Panc1 (cell line): ENCODE measurements at regions not wholly inside any gene's neighbourhood (a gene's known extent, or its start where the extent isn't known, plus 50 kb on each side); places are given as distances from the start of the nearest gene placed in this dataset.

Experiments used
- POLR2AphosphoS5 ChIP-seq: IDR thresholded peaks from 2 replicates; pipeline ENCODE4 v1.6.1; 2012; ENCODE audit warnings: mild to moderate bottlenecking, low read depth, low read length, moderate library complexity
- TCF7L2 ChIP-seq: IDR thresholded peaks from 2 replicates; pipeline ENCODE4 v1.6.1; 2011; ENCODE audit warnings: mild to moderate bottlenecking, low read depth, low read length, inconsistent platforms
- TF ChIP-seq, protein P1 (sequence below): fragments of 450-650 bp; IDR thresholded peaks from 2 replicates; pipeline ENCODE4 v1.5.1; 2017; ENCODE audit warnings: mild to moderate bottlenecking
- TF ChIP-seq, protein P2 (sequence below), 2 experiments: IDR thresholded peaks; 2 replicates each; pipeline ENCODE4 v1.6.1; 2011 to 2012; ENCODE audit warnings: low read depth in 2 of 2, control low read depth in 1 of 2, low read length in 1 of 2, mild to moderate bottlenecking in 1 of 2, moderate library complexity in 1 of 2; ENCODE audit not compliant: insufficient read depth in 1 of 2

DNA sequence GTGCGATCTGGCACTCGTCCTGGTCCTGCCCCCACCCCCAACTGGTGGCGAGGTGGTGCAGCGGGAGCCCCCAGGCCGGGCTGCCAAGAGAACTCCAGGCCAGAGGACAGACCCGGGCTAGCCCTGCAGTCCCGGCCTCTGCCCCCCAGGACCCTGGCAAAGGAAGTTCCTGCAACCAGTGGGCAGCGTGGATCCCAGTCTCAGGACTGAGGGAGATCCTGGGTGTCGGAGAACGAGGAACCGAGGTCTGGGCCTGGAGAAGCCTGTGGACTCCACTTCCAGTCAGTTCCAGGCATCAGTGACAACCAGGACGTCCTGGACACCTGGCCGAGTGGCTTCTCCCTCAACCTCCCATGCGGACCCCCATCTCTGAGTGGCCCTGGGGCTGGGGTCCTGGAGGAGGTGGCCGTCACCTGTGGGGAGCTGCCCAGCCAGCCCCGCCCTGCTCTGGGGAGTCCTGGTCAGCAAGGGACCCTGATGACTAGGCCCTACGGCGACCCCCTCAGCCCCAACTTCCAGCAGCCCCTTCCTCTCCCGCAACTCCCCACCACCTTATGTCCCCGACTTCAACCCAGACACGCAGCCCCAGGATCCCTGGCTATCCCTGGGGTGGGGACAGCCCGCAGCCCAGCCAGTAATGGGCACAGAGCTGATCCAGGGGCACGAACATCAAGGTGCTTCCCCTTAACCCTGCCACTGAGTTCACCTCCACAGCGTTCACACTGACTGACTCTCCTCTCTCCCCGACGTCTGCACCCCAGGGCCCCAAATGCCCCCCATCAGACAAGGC, 53.7 kb upstream of the NKX1-1 start:
- TF ChIP-seq POLR2AphosphoS5 (no peak), TCF7L2 (no peak)
- TF ChIP-seq, protein P1, sequence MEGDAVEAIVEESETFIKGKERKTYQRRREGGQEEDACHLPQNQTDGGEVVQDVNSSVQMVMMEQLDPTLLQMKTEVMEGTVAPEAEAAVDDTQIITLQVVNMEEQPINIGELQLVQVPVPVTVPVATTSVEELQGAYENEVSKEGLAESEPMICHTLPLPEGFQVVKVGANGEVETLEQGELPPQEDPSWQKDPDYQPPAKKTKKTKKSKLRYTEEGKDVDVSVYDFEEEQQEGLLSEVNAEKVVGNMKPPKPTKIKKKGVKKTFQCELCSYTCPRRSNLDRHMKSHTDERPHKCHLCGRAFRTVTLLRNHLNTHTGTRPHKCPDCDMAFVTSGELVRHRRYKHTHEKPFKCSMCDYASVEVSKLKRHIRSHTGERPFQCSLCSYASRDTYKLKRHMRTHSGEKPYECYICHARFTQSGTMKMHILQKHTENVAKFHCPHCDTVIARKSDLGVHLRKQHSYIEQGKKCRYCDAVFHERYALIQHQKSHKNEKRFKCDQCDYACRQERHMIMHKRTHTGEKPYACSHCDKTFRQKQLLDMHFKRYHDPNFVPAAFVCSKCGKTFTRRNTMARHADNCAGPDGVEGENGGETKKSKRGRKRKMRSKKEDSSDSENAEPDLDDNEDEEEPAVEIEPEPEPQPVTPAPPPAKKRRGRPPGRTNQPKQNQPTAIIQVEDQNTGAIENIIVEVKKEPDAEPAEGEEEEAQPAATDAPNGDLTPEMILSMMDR, result no peak
- TF ChIP-seq, protein P2, sequence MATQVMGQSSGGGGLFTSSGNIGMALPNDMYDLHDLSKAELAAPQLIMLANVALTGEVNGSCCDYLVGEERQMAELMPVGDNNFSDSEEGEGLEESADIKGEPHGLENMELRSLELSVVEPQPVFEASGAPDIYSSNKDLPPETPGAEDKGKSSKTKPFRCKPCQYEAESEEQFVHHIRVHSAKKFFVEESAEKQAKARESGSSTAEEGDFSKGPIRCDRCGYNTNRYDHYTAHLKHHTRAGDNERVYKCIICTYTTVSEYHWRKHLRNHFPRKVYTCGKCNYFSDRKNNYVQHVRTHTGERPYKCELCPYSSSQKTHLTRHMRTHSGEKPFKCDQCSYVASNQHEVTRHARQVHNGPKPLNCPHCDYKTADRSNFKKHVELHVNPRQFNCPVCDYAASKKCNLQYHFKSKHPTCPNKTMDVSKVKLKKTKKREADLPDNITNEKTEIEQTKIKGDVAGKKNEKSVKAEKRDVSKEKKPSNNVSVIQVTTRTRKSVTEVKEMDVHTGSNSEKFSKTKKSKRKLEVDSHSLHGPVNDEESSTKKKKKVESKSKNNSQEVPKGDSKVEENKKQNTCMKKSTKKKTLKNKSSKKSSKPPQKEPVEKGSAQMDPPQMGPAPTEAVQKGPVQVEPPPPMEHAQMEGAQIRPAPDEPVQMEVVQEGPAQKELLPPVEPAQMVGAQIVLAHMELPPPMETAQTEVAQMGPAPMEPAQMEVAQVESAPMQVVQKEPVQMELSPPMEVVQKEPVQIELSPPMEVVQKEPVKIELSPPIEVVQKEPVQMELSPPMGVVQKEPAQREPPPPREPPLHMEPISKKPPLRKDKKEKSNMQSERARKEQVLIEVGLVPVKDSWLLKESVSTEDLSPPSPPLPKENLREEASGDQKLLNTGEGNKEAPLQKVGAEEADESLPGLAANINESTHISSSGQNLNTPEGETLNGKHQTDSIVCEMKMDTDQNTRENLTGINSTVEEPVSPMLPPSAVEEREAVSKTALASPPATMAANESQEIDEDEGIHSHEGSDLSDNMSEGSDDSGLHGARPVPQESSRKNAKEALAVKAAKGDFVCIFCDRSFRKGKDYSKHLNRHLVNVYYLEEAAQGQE (IDR thresholded peaks at IDR 0.05; ENCODE audit: insufficient read depth in 1 of 2, low read depth in 2 of 2, low read length in 1 of 2), result no peak
